HG03442 (cell line): ENCODE measurements at regions not wholly inside any gene's neighbourhood (a gene's known extent, or its start where the extent isn't known, plus 50 kb on each side); places are given as distances from the start of the nearest gene placed in this dataset.

Source experiments
- ATAC-seq: cut with Tn5 transposase; IDR thresholded peaks from one replicate; pipeline ENCODE4 v1.9.1; 2021; ENCODE audit warnings: mild to moderate bottlenecking, moderate library complexity; ENCODE audit not compliant: unreplicated experiment

GRCh38 chr6:23278180-23278532 lies 708.8 kb downstream of the HDGFL1 start:
- ATAC-seq, result no peak

GRCh38 chr6:23280437-23280836 lies 711.1 kb downstream of the HDGFL1 start:
- no peak for ATAC-seq

- ATAC-seq, result no peak
These were observed 713.1 kb downstream of the HDGFL1 start for GRCh38 chr6:23282252-23283021.

- ATAC-seq, result no peak
These were observed 724.3 kb downstream of the HDGFL1 start for GRCh38 chr6:23293653-23294052.

GRCh38 chr6:23301556-23301955 lies 732.2 kb downstream of the HDGFL1 start:
- no peak for ATAC-seq

GRCh38 chr6:23302514-23302913 lies 733.1 kb downstream of the HDGFL1 start:
- ATAC-seq, result no peak

- ATAC-seq, result no peak
These were observed 736.1 kb downstream of the HDGFL1 start for GRCh38 chr6:23305325-23305943.

- ATAC-seq, result no peak
These were observed 737.0 kb downstream of the HDGFL1 start for GRCh38 chr6:23306251-23306950.

GRCh38 chr6:23307516-23307915 lies 738.1 kb downstream of the HDGFL1 start:
- ATAC-seq, result no peak

GRCh38 chr6:23308166-23308565 lies 738.8 kb downstream of the HDGFL1 start:
- no peak for ATAC-seq

- ATAC-seq, result no peak
These were observed 741.8 kb downstream of the HDGFL1 start for GRCh38 chr6:23311211-23311610.

- no peak for ATAC-seq
These were observed 746.8 kb downstream of the HDGFL1 start for GRCh38 chr6:23316131-23316530.

- no peak for ATAC-seq
These were observed 747.6 kb downstream of the HDGFL1 start for GRCh38 chr6:23316931-23317330.

GRCh38 chr6:23319582-23319981 lies 750.2 kb downstream of the HDGFL1 start:
- no peak for ATAC-seq

GRCh38 chr6:23320471-23321015 lies 751.2 kb downstream of the HDGFL1 start:
- ATAC-seq, result no peak

GRCh38 chr6:23323897-23324296 lies 754.5 kb downstream of the HDGFL1 start:
- no peak for ATAC-seq

GRCh38 chr6:23325065-23325464 lies 755.7 kb downstream of the HDGFL1 start:
- ATAC-seq, result no peak

- ATAC-seq, result no peak
These were observed 758.3 kb downstream of the HDGFL1 start for GRCh38 chr6:23327621-23328020.

- no peak for ATAC-seq
These were observed 759.7 kb downstream of the HDGFL1 start for GRCh38 chr6:23329086-23329485.

- no peak for ATAC-seq
These were observed 761.3 kb downstream of the HDGFL1 start for GRCh38 chr6:23330632-23331031.

GRCh38 chr6:23334360-23334759 lies 765.0 kb downstream of the HDGFL1 start:
- no peak for ATAC-seq

GRCh38 chr6:23335894-23336293 lies 766.5 kb downstream of the HDGFL1 start:
- ATAC-seq, result no peak
